ENCODE measurements at regions not wholly inside any gene's neighbourhood (a gene's known extent, or its start where the extent isn't known, plus 50 kb on each side); places are given as distances from the start of the nearest gene placed in this dataset.
A peak's percentile ranks its signal among the peaks of the same experiment; 100 is the strongest.

DNA sequence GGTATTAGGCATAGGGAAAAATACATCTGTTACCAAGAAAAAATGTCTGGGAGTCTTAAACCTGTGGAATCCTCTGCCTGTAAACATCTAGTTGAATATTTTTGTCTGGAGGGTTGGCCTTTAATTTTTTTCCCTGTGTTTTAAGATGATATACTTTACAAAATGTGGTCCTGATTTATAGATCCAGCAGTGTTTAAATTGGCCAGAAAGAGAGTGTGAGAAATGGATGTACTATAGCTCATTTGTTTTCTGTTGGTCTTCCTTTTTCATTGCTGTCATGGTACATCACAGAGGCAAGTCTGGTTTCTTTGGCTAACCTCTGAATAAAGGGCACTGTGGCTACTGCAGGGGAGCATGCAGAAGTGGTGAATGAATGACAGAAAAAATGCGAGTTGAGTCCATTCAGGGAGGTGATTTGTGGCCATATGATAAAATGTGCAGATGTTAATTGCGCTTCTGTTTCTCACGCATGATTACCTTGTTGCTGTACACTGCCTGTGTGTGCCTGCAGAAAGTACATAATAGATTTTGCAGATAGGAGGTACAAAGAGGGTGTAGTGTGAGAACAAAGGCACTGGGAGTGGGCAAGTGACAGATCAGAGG, 150.0 kb downstream of the NFKBIZ start:
- H3K79me2 ChIP-seq = no peaks in the 10 kb centered on the region
- H3K27ac ChIP-seq = peak overlapping the region; percentile 0
- H3K4me2 ChIP-seq = no peak overlapping the region
- H3K4me1 ChIP-seq (ENCODE audit: insufficient read depth) = no peaks in the 10 kb centered on the region
- no peak overlapping the region for H2AFZ ChIP-seq
- no peaks in the 10 kb centered on the region for H4K20me1 ChIP-seq (ENCODE audit: insufficient read depth, poor library complexity, severe bottlenecking)
- H3K36me3 ChIP-seq (replicated peaks; ENCODE audit: insufficient read depth, low read depth) = no peaks in the 10 kb centered on the region
- WGBS (ENCODE audit: low lambda C conversion rate, missing lambda C conversion rate) = 90% methylated on average over 3 of the region's 3 CpGs
- H3K9me2 ChIP-seq (replicated peaks; ENCODE audit: insufficient read depth) = no peaks in the 10 kb centered on the region
- H3K27me3 ChIP-seq = no peaks in the 10 kb centered on the region
- H3K4me3 ChIP-seq = no peak overlapping the region
- TF ChIP-seq EZH2phosphoT487 (IDR thresholded peaks at IDR 0.05; ENCODE audit: low read depth, severe bottlenecking, unreplicated experiment) (no peak), EZH2 (IDR thresholded peaks at IDR 0.05; ENCODE audit: borderline replicate concordance) (no peak)
- TF ChIP-seq, protein P1, sequence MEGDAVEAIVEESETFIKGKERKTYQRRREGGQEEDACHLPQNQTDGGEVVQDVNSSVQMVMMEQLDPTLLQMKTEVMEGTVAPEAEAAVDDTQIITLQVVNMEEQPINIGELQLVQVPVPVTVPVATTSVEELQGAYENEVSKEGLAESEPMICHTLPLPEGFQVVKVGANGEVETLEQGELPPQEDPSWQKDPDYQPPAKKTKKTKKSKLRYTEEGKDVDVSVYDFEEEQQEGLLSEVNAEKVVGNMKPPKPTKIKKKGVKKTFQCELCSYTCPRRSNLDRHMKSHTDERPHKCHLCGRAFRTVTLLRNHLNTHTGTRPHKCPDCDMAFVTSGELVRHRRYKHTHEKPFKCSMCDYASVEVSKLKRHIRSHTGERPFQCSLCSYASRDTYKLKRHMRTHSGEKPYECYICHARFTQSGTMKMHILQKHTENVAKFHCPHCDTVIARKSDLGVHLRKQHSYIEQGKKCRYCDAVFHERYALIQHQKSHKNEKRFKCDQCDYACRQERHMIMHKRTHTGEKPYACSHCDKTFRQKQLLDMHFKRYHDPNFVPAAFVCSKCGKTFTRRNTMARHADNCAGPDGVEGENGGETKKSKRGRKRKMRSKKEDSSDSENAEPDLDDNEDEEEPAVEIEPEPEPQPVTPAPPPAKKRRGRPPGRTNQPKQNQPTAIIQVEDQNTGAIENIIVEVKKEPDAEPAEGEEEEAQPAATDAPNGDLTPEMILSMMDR (IDR thresholded peaks at IDR 0.05; ENCODE audit: poor library complexity) = no peak
- DNase-seq (ENCODE audit: low spot score) = no peak
- H3K9me3 ChIP-seq (ENCODE audit: low read depth) = no peaks in the 10 kb centered on the region

DNA sequence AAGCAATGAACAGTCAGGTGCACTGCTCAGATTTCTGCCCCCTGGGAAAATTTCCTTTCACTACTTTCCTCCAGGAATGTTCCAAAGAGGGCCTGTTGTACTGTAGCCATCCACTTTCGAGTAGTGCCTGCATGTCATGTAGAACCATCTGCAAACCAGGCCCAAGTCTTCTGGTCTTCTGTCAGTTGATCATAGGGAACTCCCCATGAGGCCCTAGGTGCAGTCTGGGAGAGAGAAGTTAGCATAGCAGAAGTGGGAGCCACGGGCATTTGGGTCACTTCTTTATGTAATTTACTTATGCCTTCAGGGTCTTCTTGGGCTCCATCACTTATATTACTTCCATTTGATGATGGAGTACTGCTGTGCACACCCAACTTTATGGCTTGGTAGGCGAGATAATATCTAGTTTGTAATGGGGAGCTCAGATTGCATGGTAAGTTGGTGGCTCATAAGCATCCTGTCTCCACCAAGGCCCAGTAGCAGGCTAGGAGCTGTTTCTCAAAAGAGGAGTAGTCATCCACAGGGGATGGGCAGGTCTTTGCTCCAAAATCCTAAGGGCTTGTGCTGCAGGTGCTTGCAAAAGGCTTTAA, 151.4 kb downstream of the NFKBIZ start:
- Histone ChIP-seq H2AFZ (no peak overlapping the region), H3K27me3 (no peaks in the 10 kb centered on the region), H3K4me3 (no peak overlapping the region), H3K4me1 (ENCODE audit: insufficient read depth) (no peaks in the 10 kb centered on the region), H3K9me2 (replicated peaks; ENCODE audit: insufficient read depth) (no peaks in the 10 kb centered on the region), H3K4me2 (no peak overlapping the region), H3K9me3 (ENCODE audit: low read depth) (no peaks in the 10 kb centered on the region), H4K20me1 (ENCODE audit: insufficient read depth, poor library complexity, severe bottlenecking) (no peaks in the 10 kb centered on the region), H3K27ac (no peak overlapping the region), H3K79me2 (no peaks in the 10 kb centered on the region), H3K36me3 (replicated peaks; ENCODE audit: insufficient read depth, low read depth) (no peaks in the 10 kb centered on the region)
- WGBS (ENCODE audit: low lambda C conversion rate, missing lambda C conversion rate) = 84% methylated on average over 3 of the region's 3 CpGs
- DNase-seq (ENCODE audit: low spot score) = no peak
- TF ChIP-seq EZH2phosphoT487 (IDR thresholded peaks at IDR 0.05; ENCODE audit: low read depth, severe bottlenecking, unreplicated experiment) (no peak), EZH2 (IDR thresholded peaks at IDR 0.05; ENCODE audit: borderline replicate concordance) (no peak)
- TF ChIP-seq, protein P1 (IDR thresholded peaks at IDR 0.05; ENCODE audit: poor library complexity) = no peak

DNA sequence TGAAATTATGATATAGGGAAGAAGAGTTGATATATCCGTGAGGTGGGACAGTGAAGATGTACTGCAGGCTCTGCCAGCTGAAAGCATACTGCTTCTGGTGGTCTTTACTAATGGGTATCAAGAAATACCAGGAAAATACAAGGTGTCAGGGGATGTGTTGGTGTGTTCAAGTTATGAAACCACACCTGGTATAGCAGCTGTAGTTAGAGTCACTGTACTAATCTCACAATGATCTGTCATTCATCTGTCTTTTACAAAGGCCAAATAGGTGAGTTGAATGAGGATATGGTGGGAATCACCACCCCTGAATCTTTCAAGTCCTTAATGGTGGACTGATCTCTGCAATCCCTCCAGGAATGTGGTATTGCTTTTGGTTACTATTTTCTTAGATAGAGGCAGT, 152.7 kb downstream of the NFKBIZ start:
- H3K36me3 ChIP-seq (replicated peaks; ENCODE audit: insufficient read depth, low read depth) = no peaks in the 10 kb centered on the region
- 93% methylated on average over 1 of the region's 1 CpG for WGBS (ENCODE audit: low lambda C conversion rate, missing lambda C conversion rate)

More for the DNA sequence above, 152.7 kb downstream of the NFKBIZ start:
- H2AFZ ChIP-seq = no peak overlapping the region
- H3K9me3 ChIP-seq (ENCODE audit: low read depth) = no peaks in the 10 kb centered on the region
- no peaks in the 10 kb centered on the region for H3K27me3 ChIP-seq
- DNase-seq (ENCODE audit: low spot score) = no peak
- H3K4me1 ChIP-seq (ENCODE audit: insufficient read depth) = no peaks in the 10 kb centered on the region
- H4K20me1 ChIP-seq (ENCODE audit: insufficient read depth, poor library complexity, severe bottlenecking) = no peaks in the 10 kb centered on the region
- no peak overlapping the region for H3K4me2 ChIP-seq
- TF ChIP-seq EZH2phosphoT487 (IDR thresholded peaks at IDR 0.05; ENCODE audit: low read depth, severe bottlenecking, unreplicated experiment) = no peak
- TF ChIP-seq, protein P1 (IDR thresholded peaks at IDR 0.05; ENCODE audit: poor library complexity) = no peak
- no peak for TF ChIP-seq EZH2 (IDR thresholded peaks at IDR 0.05; ENCODE audit: borderline replicate concordance)
- no peak overlapping the region for H3K4me3 ChIP-seq
- no peaks in the 10 kb centered on the region for H3K9me2 ChIP-seq (replicated peaks; ENCODE audit: insufficient read depth)
- H3K27ac ChIP-seq = no peak overlapping the region
- H3K79me2 ChIP-seq = no peaks in the 10 kb centered on the region
